ENCODE measurements at regions not wholly inside any gene's neighbourhood (a gene's known extent, or its start where the extent isn't known, plus 50 kb on each side); places are given as distances from the start of the nearest gene placed in this dataset.

- Mint-ChIP-seq H3K9me3 (peaks cover 1 to 11% (median 4%) of the 10 kb centered on the region in 7 donors), H3K27ac (no peak overlapping the region), H3K4me1 (no peaks in the 10 kb centered on the region), H3K27me3 (ENCODE audit: low read depth in 3 of 3) (no peaks in the 10 kb centered on the region), H3K4me3 (no peak overlapping the region), H3K36me3 (no peaks in the 10 kb centered on the region)
- Histone ChIP-seq H3K4me3 (replicated peaks in 1 of 3; ENCODE audit: low read depth in 2 of 3, low read length in 3 of 3) (no peak overlapping the region), H3K27ac (ENCODE audit: low read depth in 1 of 2, low read length in 2 of 2) (no peak overlapping the region), H3K79me2 (ENCODE audit: insufficient read depth, low read length) (no peaks in the 10 kb centered on the region), H2AFZ (ENCODE audit: insufficient read depth, low read depth, low read length, poor library complexity, severe bottlenecking) (no peak overlapping the region), H3K36me3 (replicated peaks in 1 of 2; ENCODE audit: control insufficient read depth in 1 of 2, insufficient read depth in 2 of 2, low read length in 2 of 2) (no peaks in the 10 kb centered on the region), H3K9ac (ENCODE audit: insufficient read depth, low read length, poor library complexity, severe bottlenecking) (no peak overlapping the region), H3K4me1 (ENCODE audit: control insufficient read depth in 1 of 2, insufficient read depth in 2 of 2, low read length in 2 of 2) (no peaks in the 10 kb centered on the region), H3K9me3 (replicated peaks in 1 of 2; ENCODE audit: control insufficient read depth in 1 of 2, insufficient read depth in 1 of 2, low read length in 2 of 2) (peaks cover 0 to 3% of the 10 kb centered on the region in 2 donors), H4K20me1 (ENCODE audit: insufficient read depth, low read length) (no peaks in the 10 kb centered on the region), H3K27me3 (ENCODE audit: control insufficient read depth in 2 of 2, insufficient read depth in 2 of 2, low read length in 2 of 2) (no peaks in the 10 kb centered on the region), H3K4me2 (replicated peaks; ENCODE audit: extremely low read depth, low read length, poor library complexity, severe bottlenecking) (no peak overlapping the region)
- no peak for TF ChIP-seq CTCF (IDR thresholded peaks at IDR 0.05)
- no peak for DNase-seq
- intact Hi-C loops (cut with micrococcal nuclease), result no loop called here
- 0% methylated on average over 1 of the region's 1 CpG for WGBS (ENCODE audit: insufficient coverage)
These were observed 366.9 kb downstream of the RSL24D1 start for GRCh38 chr15:54829821-54830220.

GRCh38 chr15:54820811-54821210 is 375.9 kb downstream of the RSL24D1 start:
- Mint-ChIP-seq H3K27ac (no peak overlapping the region), H3K27me3 (ENCODE audit: low read depth in 3 of 3) (peaks cover 0 to 3% (median 0%) of the 10 kb centered on the region in 3 donors), H3K9me3 (peaks cover 0 to 14% (median 7%) of the 10 kb centered on the region in 7 donors), H3K4me1 (peaks cover 2% of the 10 kb centered on the region), H3K36me3 (no peaks in the 10 kb centered on the region), H3K4me3 (no peak overlapping the region)
- H3K4me1 ChIP-seq (ENCODE audit: control insufficient read depth in 1 of 2, insufficient read depth in 2 of 2, low read length in 2 of 2), result no peaks in the 10 kb centered on the region
- H3K36me3 ChIP-seq (replicated peaks in 1 of 2; ENCODE audit: control insufficient read depth in 1 of 2, insufficient read depth in 2 of 2, low read length in 2 of 2), result no peaks in the 10 kb centered on the region
- intact Hi-C loops (cut with micrococcal nuclease), result no loop called here
- H4K20me1 ChIP-seq (ENCODE audit: insufficient read depth, low read length), result no peaks in the 10 kb centered on the region
- no peak overlapping the region for H2AFZ ChIP-seq (ENCODE audit: insufficient read depth, low read depth, low read length, poor library complexity, severe bottlenecking)
- H3K27me3 ChIP-seq (ENCODE audit: control insufficient read depth in 2 of 2, insufficient read depth in 2 of 2, low read length in 2 of 2), result no peaks in the 10 kb centered on the region
- H3K9ac ChIP-seq (ENCODE audit: insufficient read depth, low read length, poor library complexity, severe bottlenecking), result no peak overlapping the region
- H3K79me2 ChIP-seq (ENCODE audit: insufficient read depth, low read length), result no peaks in the 10 kb centered on the region
- WGBS (ENCODE audit: insufficient coverage), result 90% methylated on average over 3 of the region's 5 CpGs
- H3K27ac ChIP-seq (ENCODE audit: low read depth in 1 of 2, low read length in 2 of 2), result no peak overlapping the region
- H3K9me3 ChIP-seq (replicated peaks in 1 of 2; ENCODE audit: control insufficient read depth in 1 of 2, insufficient read depth in 1 of 2, low read length in 2 of 2), result peaks cover 0 to 11% of the 10 kb centered on the region in 2 donors
- H3K4me2 ChIP-seq (replicated peaks; ENCODE audit: extremely low read depth, low read length, poor library complexity, severe bottlenecking), result no peak overlapping the region
- H3K4me3 ChIP-seq (replicated peaks in 1 of 3; ENCODE audit: low read depth in 2 of 3, low read length in 3 of 3), result no peak overlapping the region
- DNase-seq, result no peak
- TF ChIP-seq CTCF (IDR thresholded peaks at IDR 0.05), result no peak
